Tibial nerve (tissue), 4 donors: ENCODE measurements at regions not wholly inside any gene's neighbourhood (a gene's known extent, or its start where the extent isn't known, plus 50 kb on each side); places are given as distances from the start of the nearest gene placed in this dataset.

Source experiments
- CTCF ChIP-seq, 5 experiments: fragments of 200-600 bp in 3 of 5; fragments of 450-650 bp in 2 of 5; sonication (generic) in 3 of 5; IDR thresholded peaks; one replicate each; pipeline ENCODE4 v1.5.1; 2016 to 2019; ENCODE audit warnings: antibody characterized with exemption in 5 of 5, mild to moderate bottlenecking in 3 of 5, moderate library complexity in 2 of 5
- EP300 ChIP-seq, 2 donors: sonication (generic); formaldehyde crosslinking; IDR thresholded peaks; one replicate each; pipeline ENCODE4 v1.6.1; 2017; ENCODE audit warnings: antibody characterized with exemption in 2 of 2, mild to moderate bottlenecking in 1 of 2
- POLR2A ChIP-seq, 2 donors: fragments of 450-650 bp; IDR thresholded peaks; one replicate each; pipeline ENCODE4 v1.6.1; 2017; ENCODE audit warnings: antibody characterized with exemption in 2 of 2, mild to moderate bottlenecking in 2 of 2, moderate library complexity in 2 of 2

- no peak for TF ChIP-seq CTCF (IDR thresholded peaks at IDR 0.05)
- TF ChIP-seq POLR2A (IDR thresholded peaks at IDR 0.05), result no peak
- TF ChIP-seq EP300 (IDR thresholded peaks at IDR 0.05), result no peak
These were observed 194.4 kb downstream of the GIPC2 start for GRCh38 chr1:78240191-78240590.
